GM23338 (cell line): ENCODE measurements at regions not wholly inside any gene's neighbourhood (a gene's known extent, or its start where the extent isn't known, plus 50 kb on each side); places are given as distances from the start of the nearest gene placed in this dataset.
A peak's percentile ranks its signal among the peaks of the same experiment; 100 is the strongest.

ENCODE experiments used
- ATAC-seq: fragments of 200-7000 bp; cut with Tn5 transposase; 3 replicates; pipeline ENCODE4 v1.9.1; 2020
- DNase-seq: peaks from one replicate; pipeline ENCODE4 v3.0.0-alpha.2; 2015; ENCODE audit warnings: low spot score
- H2AFZ ChIP-seq: fragments of 200-600 bp; sonication (generic); 2 replicates; pipeline ENCODE4 v1.8.0; 2016; ENCODE audit warnings: antibody characterized with exemption, mild to moderate bottlenecking, moderate library complexity
- H3F3A ChIP-seq: fragments of 200-600 bp; sonication (generic); replicated peaks from 2 replicates; pipeline ENCODE4 v1.8.0; 2017; ENCODE audit warnings: antibody characterized with exemption, mixed run types, low read depth
- H3K27ac ChIP-seq: fragments of 200-600 bp; sonication (generic); 2 replicates; pipeline ENCODE4 v1.6.1; 2016; ENCODE audit warnings: low read depth
- H3K27me3 ChIP-seq: fragments of 200-600 bp; sonication (generic); 2 replicates; pipeline ENCODE4 v1.8.0; 2016; ENCODE audit warnings: mild to moderate bottlenecking, mixed run types, moderate library complexity; ENCODE audit not compliant: insufficient read depth
- H3K36me3 ChIP-seq: fragments of 200-600 bp; sonication (generic); 2 replicates; pipeline ENCODE4 v1.8.0; 2016; ENCODE audit warnings: mild to moderate bottlenecking; ENCODE audit not compliant: insufficient read depth
- H3K4me1 ChIP-seq: fragments of 200-600 bp; sonication (generic); 2 replicates; pipeline ENCODE4 v1.8.0; 2016; ENCODE audit warnings: mild to moderate bottlenecking, moderate library complexity; ENCODE audit not compliant: insufficient read depth
- H3K4me2 ChIP-seq: fragments of 200-600 bp; sonication (generic); 2 replicates; pipeline ENCODE4 v1.7.1; 2017; ENCODE audit warnings: mixed run types
- H3K4me3 ChIP-seq: fragments of 200-600 bp; sonication (generic); 2 replicates; pipeline ENCODE4 v1.6.1; 2016; ENCODE audit warnings: mixed run types
- H3K79me2 ChIP-seq: fragments of 200-600 bp; sonication (generic); replicated peaks from 2 replicates; pipeline ENCODE4 v1.8.0; 2017; ENCODE audit warnings: mild to moderate bottlenecking; ENCODE audit not compliant: insufficient read depth
- H3K9me2 ChIP-seq: fragments of 200-600 bp; sonication (generic); 2 replicates; pipeline ENCODE4 v1.8.0; 2017; ENCODE audit not compliant: insufficient read depth
- H4K20me1 ChIP-seq: fragments of 200-600 bp; sonication (generic); replicated peaks from 2 replicates; pipeline ENCODE4 v1.8.0; 2017; ENCODE audit warnings: mild to moderate bottlenecking; ENCODE audit not compliant: insufficient read depth
- H3K27ac Mint-ChIP-seq: 2 replicates; pipeline ENCODE4 v1.8.0; 2020; ENCODE audit warnings: inconsistent platforms, mild to moderate bottlenecking, moderate library complexity, mixed read lengths
- H3K27me3 Mint-ChIP-seq: 3 replicates; pipeline ENCODE4 v1.8.0; 2022; ENCODE audit warnings: low read depth, mild to moderate bottlenecking, moderate library complexity, mixed read lengths, inconsistent platforms; ENCODE audit not compliant: insufficient read depth, poor library complexity
- H3K36me3 Mint-ChIP-seq: 3 replicates; pipeline ENCODE4 v1.8.0; 2021; ENCODE audit warnings: low read depth, mild to moderate bottlenecking, inconsistent platforms, moderate library complexity, mixed read lengths
- H3K4me1 Mint-ChIP-seq: 3 replicates; pipeline ENCODE4 v1.8.0; 2020; ENCODE audit warnings: mild to moderate bottlenecking, inconsistent platforms, mixed read lengths
- H3K4me3 Mint-ChIP-seq: 3 replicates; pipeline ENCODE4 v1.8.0; 2021; ENCODE audit warnings: moderate library complexity, mild to moderate bottlenecking, inconsistent platforms, mixed read lengths
- H3K9me3 Mint-ChIP-seq: 3 replicates; pipeline ENCODE4 v1.8.0; 2020; ENCODE audit warnings: moderate library complexity, mild to moderate bottlenecking, inconsistent platforms, mixed read lengths
- ETS1 ChIP-seq: IDR thresholded peaks from 2 replicates; pipeline ENCODE4 v1.6.1; 2016; ENCODE audit warnings: antibody characterized with exemption
- EZH2 ChIP-seq: fragments of 200-600 bp; sonication (generic); IDR thresholded peaks from one replicate; pipeline ENCODE4 v1.8.0; 2017; ENCODE audit warnings: antibody characterized with exemption, mild to moderate bottlenecking, low read depth; ENCODE audit not compliant: unreplicated experiment
- EZH2phosphoT487 ChIP-seq: fragments of 200-600 bp; sonication (generic); IDR thresholded peaks from one replicate; pipeline ENCODE4 v1.8.1; 2018; ENCODE audit warnings: antibody characterized with exemption; ENCODE audit not compliant: unreplicated experiment
- JUNB ChIP-seq: IDR thresholded peaks from one replicate; pipeline ENCODE4 v1.6.1; 2016; ENCODE audit warnings: antibody characterized with exemption; ENCODE audit not compliant: unreplicated experiment
- NANOG ChIP-seq: IDR thresholded peaks from 2 replicates; pipeline ENCODE4 v1.6.1; 2016; ENCODE audit warnings: antibody characterized with exemption, borderline replicate concordance
- STAT1 ChIP-seq: IDR thresholded peaks from one replicate; pipeline ENCODE4 v1.6.1; 2016; ENCODE audit warnings: antibody characterized with exemption; ENCODE audit not compliant: unreplicated experiment
- TF ChIP-seq, protein P1 (sequence below), 2 experiments: fragments of 200-600 bp in 1 of 2; sonication (generic) in 1 of 2; conservative IDR thresholded peaks; 2 replicates each; pipeline versions ENCODE4 v1.5.1 to v1.6.1; 2016 to 2017; ENCODE audit warnings: antibody characterized with exemption in 2 of 2, low read depth in 2 of 2, mild to moderate bottlenecking in 2 of 2, moderate library complexity in 1 of 2
- TF ChIP-seq, protein P2 (sequence below): fragments of 250-450 bp; sonication (Bioruptor Pico); IDR thresholded peaks from 2 replicates; pipeline ENCODE4 v1.5.0; 2020; ENCODE audit warnings: mild to moderate bottlenecking, moderate library complexity

DNA sequence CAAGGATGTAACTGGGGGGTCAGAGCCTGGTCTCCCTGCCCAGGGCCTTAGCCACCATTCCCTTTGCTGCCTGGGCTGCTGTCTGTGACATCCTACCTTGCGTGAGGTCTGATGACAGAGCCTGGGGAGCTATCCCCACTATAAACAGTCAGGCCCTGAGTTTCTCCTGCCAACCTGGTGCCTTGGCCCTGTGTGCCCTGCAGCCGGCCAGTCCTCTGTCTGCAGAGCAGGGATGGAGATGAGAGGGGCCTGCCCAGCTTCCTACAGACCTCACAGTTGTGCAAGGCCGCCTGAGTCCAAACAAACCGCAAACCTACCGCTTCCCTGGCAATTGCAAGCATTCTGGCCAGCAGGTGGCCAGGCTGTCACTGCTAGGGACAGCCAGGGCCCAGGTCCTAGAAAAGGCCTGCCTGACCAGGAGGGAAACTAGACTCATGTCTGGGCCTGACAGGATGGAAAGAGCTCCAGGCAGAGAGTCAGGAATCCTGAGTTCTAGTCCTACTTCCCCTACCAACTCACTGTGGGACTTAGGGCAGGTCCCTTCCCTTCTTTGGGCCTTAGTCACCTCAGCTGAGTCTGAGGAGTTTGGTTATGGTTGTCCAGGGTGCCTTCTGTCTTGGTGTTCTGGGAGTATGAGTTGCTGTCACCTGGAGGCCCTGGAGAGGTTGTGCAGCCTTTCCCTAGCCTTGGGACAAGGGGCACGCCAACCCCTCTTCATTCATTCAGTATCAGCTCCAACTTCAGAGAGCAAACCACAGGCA is 86.2 kb downstream of the VEGFA start:
- no peaks in the 10 kb centered on the region for H3K27me3 ChIP-seq
- H3K4me3 Mint-ChIP-seq: no peak overlapping the region

GRCh38 chr6:43855247-43855646 is 85.2 kb downstream of the VEGFA start:
- H3K36me3 Mint-ChIP-seq: no peaks in the 10 kb centered on the region
- Histone ChIP-seq H3K4me1 (no peaks in the 10 kb centered on the region), H4K20me1 (no peaks in the 10 kb centered on the region), H3F3A (no peaks in the 10 kb centered on the region), H3K4me2 (no peak overlapping the region), H3K36me3 (no peaks in the 10 kb centered on the region), H3K27me3 (no peaks in the 10 kb centered on the region), H3K27ac (no peak overlapping the region), H2AFZ (no peak overlapping the region), H3K9me2 (no peaks in the 10 kb centered on the region), H3K4me3 (no peak overlapping the region), H3K79me2 (no peaks in the 10 kb centered on the region)
- no peaks in the 10 kb centered on the region for H3K9me3 Mint-ChIP-seq
- DNase-seq (no peak), ATAC-seq (no peak)
- H3K4me3 Mint-ChIP-seq: no peak overlapping the region
- H3K4me1 Mint-ChIP-seq: peaks cover 23% of the 10 kb centered on the region
- no peak overlapping the region for H3K27ac Mint-ChIP-seq
- H3K27me3 Mint-ChIP-seq: peaks cover 5% of the 10 kb centered on the region
- no peak for TF ChIP-seq ETS1
- TF ChIP-seq EZH2phosphoT487: no peak
- no peak for TF ChIP-seq STAT1
- no peak for TF ChIP-seq NANOG
- TF ChIP-seq JUNB: no peak
- TF ChIP-seq, protein P1, sequence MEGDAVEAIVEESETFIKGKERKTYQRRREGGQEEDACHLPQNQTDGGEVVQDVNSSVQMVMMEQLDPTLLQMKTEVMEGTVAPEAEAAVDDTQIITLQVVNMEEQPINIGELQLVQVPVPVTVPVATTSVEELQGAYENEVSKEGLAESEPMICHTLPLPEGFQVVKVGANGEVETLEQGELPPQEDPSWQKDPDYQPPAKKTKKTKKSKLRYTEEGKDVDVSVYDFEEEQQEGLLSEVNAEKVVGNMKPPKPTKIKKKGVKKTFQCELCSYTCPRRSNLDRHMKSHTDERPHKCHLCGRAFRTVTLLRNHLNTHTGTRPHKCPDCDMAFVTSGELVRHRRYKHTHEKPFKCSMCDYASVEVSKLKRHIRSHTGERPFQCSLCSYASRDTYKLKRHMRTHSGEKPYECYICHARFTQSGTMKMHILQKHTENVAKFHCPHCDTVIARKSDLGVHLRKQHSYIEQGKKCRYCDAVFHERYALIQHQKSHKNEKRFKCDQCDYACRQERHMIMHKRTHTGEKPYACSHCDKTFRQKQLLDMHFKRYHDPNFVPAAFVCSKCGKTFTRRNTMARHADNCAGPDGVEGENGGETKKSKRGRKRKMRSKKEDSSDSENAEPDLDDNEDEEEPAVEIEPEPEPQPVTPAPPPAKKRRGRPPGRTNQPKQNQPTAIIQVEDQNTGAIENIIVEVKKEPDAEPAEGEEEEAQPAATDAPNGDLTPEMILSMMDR (conservative IDR thresholded peaks at IDR 0.05; ENCODE audit: low read depth in 2 of 2): no peak
- TF ChIP-seq, protein P2, sequence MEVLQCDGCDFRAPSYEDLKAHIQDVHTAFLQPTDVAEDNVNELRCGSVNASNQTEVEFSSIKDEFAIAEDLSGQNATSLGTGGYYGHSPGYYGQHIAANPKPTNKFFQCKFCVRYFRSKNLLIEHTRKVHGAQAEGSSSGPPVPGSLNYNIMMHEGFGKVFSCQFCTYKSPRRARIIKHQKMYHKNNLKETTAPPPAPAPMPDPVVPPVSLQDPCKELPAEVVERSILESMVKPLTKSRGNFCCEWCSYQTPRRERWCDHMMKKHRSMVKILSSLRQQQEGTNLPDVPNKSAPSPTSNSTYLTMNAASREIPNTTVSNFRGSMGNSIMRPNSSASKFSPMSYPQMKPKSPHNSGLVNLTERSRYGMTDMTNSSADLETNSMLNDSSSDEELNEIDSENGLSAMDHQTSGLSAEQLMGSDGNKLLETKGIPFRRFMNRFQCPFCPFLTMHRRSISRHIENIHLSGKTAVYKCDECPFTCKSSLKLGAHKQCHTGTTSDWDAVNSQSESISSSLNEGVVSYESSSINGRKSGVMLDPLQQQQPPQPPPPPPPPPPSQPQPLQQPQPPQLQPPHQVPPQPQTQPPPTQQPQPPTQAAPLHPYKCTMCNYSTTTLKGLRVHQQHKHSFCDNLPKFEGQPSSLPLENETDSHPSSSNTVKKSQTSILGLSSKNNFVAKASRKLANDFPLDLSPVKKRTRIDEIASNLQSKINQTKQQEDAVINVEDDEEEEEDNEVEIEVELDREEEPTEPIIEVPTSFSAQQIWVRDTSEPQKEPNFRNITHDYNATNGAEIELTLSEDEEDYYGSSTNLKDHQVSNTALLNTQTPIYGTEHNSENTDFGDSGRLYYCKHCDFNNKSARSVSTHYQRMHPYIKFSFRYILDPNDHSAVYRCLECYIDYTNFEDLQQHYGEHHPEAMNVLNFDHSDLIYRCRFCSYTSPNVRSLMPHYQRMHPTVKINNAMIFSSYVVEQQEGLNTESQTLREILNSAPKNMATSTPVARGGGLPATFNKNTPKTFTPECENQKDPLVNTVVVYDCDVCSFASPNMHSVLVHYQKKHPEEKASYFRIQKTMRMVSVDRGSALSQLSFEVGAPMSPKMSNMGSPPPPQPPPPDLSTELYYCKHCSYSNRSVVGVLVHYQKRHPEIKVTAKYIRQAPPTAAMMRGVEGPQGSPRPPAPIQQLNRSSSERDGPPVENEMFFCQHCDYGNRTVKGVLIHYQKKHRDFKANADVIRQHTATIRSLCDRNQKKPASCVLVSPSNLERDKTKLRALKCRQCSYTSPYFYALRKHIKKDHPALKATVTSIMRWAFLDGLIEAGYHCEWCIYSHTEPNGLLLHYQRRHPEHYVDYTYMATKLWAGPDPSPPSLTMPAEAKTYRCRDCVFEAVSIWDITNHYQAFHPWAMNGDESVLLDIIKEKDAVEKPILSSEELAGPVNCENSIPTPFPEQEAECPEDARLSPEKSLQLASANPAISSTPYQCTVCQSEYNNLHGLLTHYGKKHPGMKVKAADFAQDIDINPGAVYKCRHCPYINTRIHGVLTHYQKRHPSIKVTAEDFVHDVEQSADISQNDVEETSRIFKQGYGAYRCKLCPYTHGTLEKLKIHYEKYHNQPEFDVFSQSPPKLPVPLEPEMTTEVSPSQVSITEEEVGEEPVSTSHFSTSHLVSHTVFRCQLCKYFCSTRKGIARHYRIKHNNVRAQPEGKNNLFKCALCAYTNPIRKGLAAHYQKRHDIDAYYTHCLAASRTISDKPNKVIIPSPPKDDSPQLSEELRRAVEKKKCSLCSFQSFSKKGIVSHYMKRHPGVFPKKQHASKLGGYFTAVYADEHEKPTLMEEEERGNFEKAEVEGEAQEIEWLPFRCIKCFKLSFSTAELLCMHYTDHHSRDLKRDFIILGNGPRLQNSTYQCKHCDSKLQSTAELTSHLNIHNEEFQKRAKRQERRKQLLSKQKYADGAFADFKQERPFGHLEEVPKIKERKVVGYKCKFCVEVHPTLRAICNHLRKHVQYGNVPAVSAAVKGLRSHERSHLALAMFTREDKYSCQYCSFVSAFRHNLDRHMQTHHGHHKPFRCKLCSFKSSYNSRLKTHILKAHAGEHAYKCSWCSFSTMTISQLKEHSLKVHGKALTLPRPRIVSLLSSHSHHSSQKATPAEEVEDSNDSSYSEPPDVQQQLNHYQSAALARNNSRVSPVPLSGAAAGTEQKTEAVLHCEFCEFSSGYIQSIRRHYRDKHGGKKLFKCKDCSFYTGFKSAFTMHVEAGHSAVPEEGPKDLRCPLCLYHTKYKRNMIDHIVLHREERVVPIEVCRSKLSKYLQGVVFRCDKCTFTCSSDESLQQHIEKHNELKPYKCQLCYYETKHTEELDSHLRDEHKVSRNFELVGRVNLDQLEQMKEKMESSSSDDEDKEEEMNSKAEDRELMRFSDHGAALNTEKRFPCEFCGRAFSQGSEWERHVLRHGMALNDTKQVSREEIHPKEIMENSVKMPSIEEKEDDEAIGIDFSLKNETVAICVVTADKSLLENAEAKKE (CRISPR knock-in tag): no peak

More for the DNA sequence above, 86.2 kb downstream of the VEGFA start:
- Histone ChIP-seq H3K4me2 (no peak overlapping the region), H2AFZ (no peak overlapping the region), H3K36me3 (no peaks in the 10 kb centered on the region), H3K9me2 (no peaks in the 10 kb centered on the region), H3F3A (no peaks in the 10 kb centered on the region), H4K20me1 (no peaks in the 10 kb centered on the region), H3K4me3 (no peak overlapping the region), H3K4me1 (no peaks in the 10 kb centered on the region), H3K79me2 (no peaks in the 10 kb centered on the region), H3K27ac (no peak overlapping the region)
- Mint-ChIP-seq H3K27me3 (peaks cover 3% of the 10 kb centered on the region), H3K36me3 (no peaks in the 10 kb centered on the region), H3K4me1 (peaks cover 15% of the 10 kb centered on the region), H3K27ac (no peak overlapping the region), H3K9me3 (no peaks in the 10 kb centered on the region)
- DNase-seq (peak; percentile 56), ATAC-seq (peak; percentile 77)
- TF ChIP-seq EZH2 (no peak), EZH2phosphoT487 (no peak)
- TF ChIP-seq, protein P1 (conservative IDR thresholded peaks at IDR 0.05; ENCODE audit: low read depth in 2 of 2): peak; percentile 55 to 69
